H1 (cell line): ENCODE measurements at regions not wholly inside any gene's neighbourhood (a gene's known extent, or its start where the extent isn't known, plus 50 kb on each side); places are given as distances from the start of the nearest gene placed in this dataset.

Experiments
- CTCF ChIA-PET: fragments of 300-600 bp; sonication (Branson Sonifier 250); formaldehyde crosslinking; loops from one replicate; lab custom pipeline; 2021; ENCODE audit not compliant: partially characterized antibody; lab: Charles Lee
- POLR2A ChIA-PET: fragments of 300-600 bp; sonication (Branson Sonifier 250); formaldehyde crosslinking; loops from one replicate; lab custom pipeline; 2021; ENCODE audit warnings: inconsistent platforms; ENCODE audit not compliant: partially characterized antibody; lab: Charles Lee
- DNase-seq, 2 experiments: peaks; one replicate each; pipeline versions ENCODE4 v3.0.0 to v3.0.0-alpha.2; 2010 to 2022; ENCODE audit warnings: low spot score in 2 of 2, low read depth in 1 of 2, mixed read lengths in 1 of 2
- FAIRE-seq: peaks from 2 replicates; lab custom pipeline; 2011; peaks lifted over from hg19 to GRCh38; lab: Jason Lieb, UNC
- H2AFZ ChIP-seq: 2 replicates; pipeline ENCODE4 v1.8.1; 2012; ENCODE audit warnings: low read length, inconsistent platforms
- H2AK5ac ChIP-seq: 2 replicates; pipeline ENCODE4 v1.6.1; 2013; ENCODE audit warnings: low read depth, low read length
- H2BK120ac ChIP-seq: replicated peaks from 2 replicates; pipeline ENCODE3; 2013; ENCODE audit warnings: low read depth, low read length, inconsistent platforms
- H2BK12ac ChIP-seq: 2 replicates; pipeline ENCODE4 v1.6.1; 2013; ENCODE audit warnings: low read depth, low read length
- H2BK15ac ChIP-seq: 2 replicates; pipeline ENCODE4 v1.6.1; 2013; ENCODE audit warnings: low read length
- H2BK20ac ChIP-seq: 2 replicates; pipeline ENCODE4 v1.6.1; 2013; ENCODE audit warnings: low read length
- H2BK5ac ChIP-seq: 2 replicates; pipeline ENCODE4 v1.6.1; 2013; ENCODE audit warnings: low read depth, low read length
- H3K14ac ChIP-seq: 2 replicates; pipeline ENCODE4 v1.6.1; 2013; ENCODE audit warnings: inconsistent platforms; ENCODE audit not compliant: insufficient read length
- H3K18ac ChIP-seq: 2 replicates; pipeline ENCODE4 v1.6.1; 2013; ENCODE audit warnings: low read length; ENCODE audit errors: extremely low read depth
- H3K23ac ChIP-seq: 2 replicates; pipeline ENCODE4 v1.6.1; 2013; ENCODE audit warnings: inconsistent platforms; ENCODE audit not compliant: insufficient read length
- H3K23me2 ChIP-seq: 2 replicates; pipeline ENCODE4 v1.6.1; 2013; ENCODE audit warnings: low read depth, low read length
- H3K27ac ChIP-seq: 2 replicates; pipeline ENCODE4 v1.6.1; 2011; ENCODE audit warnings: low read depth, low read length, inconsistent platforms
- H3K27me3 ChIP-seq, 4 experiments: replicated peaks in 1 of 4; 1 replicate in 1 of 4; 2 replicates in 3 of 4; pipeline versions ENCODE4 v1.6.1 to v1.8.1; 2011 to 2013; ENCODE audit warnings: low read length in 3 of 4, mild to moderate bottlenecking in 3 of 4, inconsistent platforms in 2 of 4, mixed read lengths in 2 of 4, moderate library complexity in 1 of 4; ENCODE audit not compliant: control insufficient read depth in 3 of 4, insufficient read depth in 3 of 4; ENCODE audit errors: extremely low read depth in 1 of 4
- H3K36me3 ChIP-seq, 4 experiments: 2 replicates each; pipeline versions ENCODE4 v1.6.1 to v1.8.1; 2011 to 2013; ENCODE audit warnings: mild to moderate bottlenecking in 4 of 4, low read length in 3 of 4, moderate library complexity in 2 of 4, control low read depth in 1 of 4, inconsistent platforms in 1 of 4; ENCODE audit not compliant: insufficient read depth in 4 of 4, control insufficient read depth in 2 of 4
- H3K4ac ChIP-seq: replicated peaks from 2 replicates; pipeline ENCODE3; 2013; ENCODE audit warnings: low read length, low read depth, mixed read lengths, inconsistent platforms; ENCODE audit not compliant: insufficient read length
- H3K4me1 ChIP-seq, 4 experiments: replicated peaks in 1 of 4; 1 replicate in 1 of 4; 2 replicates in 3 of 4; pipeline versions ENCODE4 v1.6.1 to v1.8.1; 2011 to 2013; ENCODE audit warnings: low read length in 3 of 4, inconsistent platforms in 2 of 4, mixed read lengths in 1 of 4; ENCODE audit not compliant: insufficient read depth in 4 of 4, control insufficient read depth in 3 of 4
- H3K4me2 ChIP-seq, 2 experiments: 2 replicates each; pipeline versions ENCODE4 v1.6.1 to v1.8.1; 2011 to 2013; ENCODE audit warnings: low read depth in 2 of 2, low read length in 2 of 2, control low read depth in 1 of 2, inconsistent platforms in 1 of 2, mild to moderate bottlenecking in 1 of 2; ENCODE audit not compliant: insufficient read depth in 1 of 2
- H3K4me3 ChIP-seq, 4 experiments: fragments of 200-600, 300-600 bp in 1 of 4; sonication (generic), shearing (Covaris generic), sonication (Bioruptor Twin) in 1 of 4; 2 replicates each; pipeline versions ENCODE4 v1.5.1 to v1.8.1; 2011 to 2016; ENCODE audit warnings: low read length in 4 of 4, low read depth in 3 of 4, control low read depth in 2 of 4, inconsistent platforms in 2 of 4, mild to moderate bottlenecking in 2 of 4, mixed read lengths in 1 of 4, moderate library complexity in 1 of 4; ENCODE audit not compliant: insufficient read depth in 2 of 4; ENCODE audit errors: extremely low read depth in 1 of 4
- H3K56ac ChIP-seq: replicated peaks from 2 replicates; pipeline ENCODE3; 2013; ENCODE audit warnings: low read depth, mild to moderate bottlenecking, mixed read lengths, low read length, inconsistent platforms; ENCODE audit not compliant: insufficient read length
- H3K79me1 ChIP-seq: 2 replicates; pipeline ENCODE4 v1.6.1; 2013; ENCODE audit warnings: low read depth, low read length, control low read depth
- H3K79me2 ChIP-seq, 2 experiments: 2 replicates each; pipeline versions ENCODE4 v1.6.1 to v1.8.1; 2012 to 2013; ENCODE audit warnings: low read length in 2 of 2, mild to moderate bottlenecking in 2 of 2, inconsistent platforms in 1 of 2; ENCODE audit not compliant: insufficient read depth in 2 of 2, control insufficient read depth in 1 of 2
- H3K9ac ChIP-seq, 4 experiments: replicated peaks in 1 of 4; 1 replicate in 1 of 4; 2 replicates in 3 of 4; pipeline versions ENCODE4 v1.6.1 to v1.8.1; 2011 to 2013; ENCODE audit warnings: low read depth in 3 of 4, low read length in 3 of 4, control low read depth in 2 of 4, mild to moderate bottlenecking in 2 of 4, moderate library complexity in 2 of 4, inconsistent platforms in 1 of 4; ENCODE audit errors: extremely low read depth in 1 of 4
- H3K9me3 ChIP-seq, 2 experiments: 2 replicates each; pipeline versions ENCODE4 v1.6.1 to v1.8.1; 2012 to 2013; ENCODE audit warnings: mild to moderate bottlenecking in 2 of 2, moderate library complexity in 2 of 2, control low read depth in 1 of 2, inconsistent platforms in 1 of 2, low read depth in 1 of 2, low read length in 1 of 2, mixed read lengths in 1 of 2; ENCODE audit not compliant: insufficient read depth in 2 of 2
- H4K20me1 ChIP-seq, 2 experiments: replicated peaks in 1 of 2; 2 replicates each; pipeline versions ENCODE3 to v1.8.1; 2011 to 2013; ENCODE audit warnings: inconsistent platforms in 2 of 2, low read length in 2 of 2, mild to moderate bottlenecking in 1 of 2; ENCODE audit not compliant: insufficient read depth in 2 of 2, control insufficient read depth in 1 of 2
- H4K5ac ChIP-seq: 2 replicates; pipeline ENCODE4 v1.6.1; 2013; ENCODE audit warnings: low read length, low read depth, mixed read lengths, inconsistent platforms; ENCODE audit not compliant: insufficient read length
- H4K8ac ChIP-seq: 2 replicates; pipeline ENCODE4 v1.8.0; 2013; ENCODE audit warnings: mild to moderate bottlenecking, moderate library complexity, low read length, inconsistent platforms; ENCODE audit not compliant: insufficient read depth; ENCODE audit errors: extremely low read depth
- H4K91ac ChIP-seq: replicated peaks from 2 replicates; pipeline ENCODE3; 2013; ENCODE audit warnings: low read length, mixed read lengths, inconsistent platforms; ENCODE audit not compliant: insufficient read length
- CEBPB ChIP-seq: IDR thresholded peaks from 2 replicates; pipeline ENCODE4 v1.6.1; 2012; ENCODE audit warnings: low read depth, low read length
- CTCF ChIP-seq, 3 experiments: IDR thresholded peaks; 1 replicate in 2 of 3; 2 replicates in 1 of 3; pipeline versions ENCODE4 v1.5.1 to v1.6.1; 2011; ENCODE audit warnings: low read length in 3 of 3, mild to moderate bottlenecking in 3 of 3, inconsistent platforms in 2 of 3, low read depth in 1 of 3, moderate library complexity in 1 of 3; ENCODE audit not compliant: insufficient read depth in 1 of 3; ENCODE audit errors: control extremely low read depth in 1 of 3
- EZH2 ChIP-seq: fragments of 200-600 bp; sonication (generic); IDR thresholded peaks from 2 replicates; pipeline ENCODE4 v1.7.1; 2012; ENCODE audit warnings: low read depth, mild to moderate bottlenecking, moderate library complexity, low read length, inconsistent platforms; ENCODE audit not compliant: severe bottlenecking
- HDAC6 ChIP-seq: IDR thresholded peaks from one replicate; pipeline ENCODE4 v1.7.1; 2012; ENCODE audit warnings: low read depth, mild to moderate bottlenecking, inconsistent platforms, low read length, moderate library complexity
- PHF8 ChIP-seq: fragments of 200-600 bp; sonication (generic); conservative IDR thresholded peaks from 2 replicates; pipeline ENCODE4 v1.7.1; 2012; ENCODE audit warnings: low read depth, mild to moderate bottlenecking, inconsistent platforms, low read length, moderate library complexity
- POLR2A ChIP-seq, 2 experiments: IDR thresholded peaks; 1 replicate in 1 of 2; 2 replicates in 1 of 2; pipeline ENCODE4 v1.6.1; 2011; ENCODE audit warnings: low read depth in 2 of 2, low read length in 2 of 2, mild to moderate bottlenecking in 2 of 2; ENCODE audit errors: control extremely low read depth in 1 of 2
- POLR2AphosphoS5 ChIP-seq: IDR thresholded peaks from 2 replicates; pipeline ENCODE4 v1.6.1; 2011; ENCODE audit warnings: low read depth, low read length
- POU5F1 ChIP-seq: IDR thresholded peaks from 2 replicates; pipeline ENCODE4 v1.6.1; 2011; ENCODE audit warnings: low read depth, mild to moderate bottlenecking, low read length, moderate library complexity
- RNF2 ChIP-seq: fragments of 200-900, 300-1000 bp; sonication (generic); IDR thresholded peaks from 2 replicates; pipeline ENCODE4 v1.7.1; 2016; ENCODE audit warnings: borderline replicate concordance, low read depth, mild to moderate bottlenecking, antibody characterized with exemption, low read length; ENCODE audit not compliant: poor library complexity, severe bottlenecking; ENCODE audit errors: missing control alignments
- SP2 ChIP-seq: IDR thresholded peaks from 2 replicates; pipeline ENCODE4 v1.6.1; 2012; ENCODE audit warnings: mild to moderate bottlenecking, low read length, inconsistent platforms
- SRF ChIP-seq: IDR thresholded peaks from 2 replicates; pipeline ENCODE4 v1.6.1; 2011; ENCODE audit warnings: mild to moderate bottlenecking, low read depth, low read length, moderate library complexity
- TAF7 ChIP-seq: optimal IDR thresholded peaks from 2 replicates; pipeline ENCODE3; 2011; ENCODE audit warnings: low read depth, mild to moderate bottlenecking, inconsistent platforms, low read length, moderate library complexity, borderline replicate concordance
- TCF12 ChIP-seq: IDR thresholded peaks from 2 replicates; pipeline ENCODE4 v1.6.1; 2011; ENCODE audit warnings: low read depth, mild to moderate bottlenecking, low read length
- WGBS, 2 experiments: shearing (Covaris generic) in 1 of 2; methylation state at CpG; one replicate each; pipeline versions ENCODE4 v1.1.6 to v1.1.7; 2013 to 2015; ENCODE audit warnings: low lambda C conversion rate in 2 of 2, mixed read lengths in 2 of 2, inconsistent platforms in 1 of 2, low coverage in 1 of 2, missing lambda C conversion rate in 1 of 2; ENCODE audit not compliant: insufficient replicate concordance in 2 of 2, insufficient coverage in 1 of 2, insufficient read length in 1 of 2; ENCODE audit errors: extremely low coverage in 1 of 2, missing lambda C conversion rate in 1 of 2; 5-methylcytosine and 5-hydroxymethylcytosine counted together

GRCh38 chr18:22713511-22713910 lies 219.6 kb upstream of the RBBP8 start:
- Histone ChIP-seq H2AFZ (no peak overlapping the region), H4K5ac (no peak overlapping the region), H2BK12ac (no peak overlapping the region)
- TF ChIP-seq POU5F1 (no peak), POLR2A (IDR thresholded peaks at IDR 0.05; ENCODE audit: control extremely low read depth in 1 of 2, low read depth in 2 of 2, low read length in 2 of 2) (no peak), CEBPB (no peak), TCF12 (no peak), SRF (no peak), TAF7 (no peak), HDAC6 (no peak), EZH2 (no peak), PHF8 (no peak), POLR2AphosphoS5 (no peak), RNF2 (no peak), CTCF (IDR thresholded peaks at IDR 0.05; ENCODE audit: control extremely low read depth in 1 of 3, insufficient read depth in 1 of 3, low read depth in 1 of 3, low read length in 3 of 3) (no peak), SP2 (no peak)

More at GRCh38 chr18:22713511-22713910, 219.6 kb upstream of the RBBP8 start:
- POLR2A ChIA-PET, result no interaction called here
- Histone ChIP-seq H3K56ac (no peak overlapping the region), H3K14ac (no peak overlapping the region), H3K18ac (no peak overlapping the region), H3K27ac (no peak overlapping the region), H3K9me3 (no peaks in the 10 kb centered on the region), H2BK5ac (no peak overlapping the region), H3K4me1 (no peaks in the 10 kb centered on the region), H3K4me2 (no peak overlapping the region), H3K23me2 (no peaks in the 10 kb centered on the region), H3K36me3 (no peaks in the 10 kb centered on the region), H3K23ac (no peak overlapping the region), H3K9ac (no peak overlapping the region), H2BK120ac (no peak overlapping the region), H4K8ac (no peak overlapping the region), H3K79me1 (no peaks in the 10 kb centered on the region), H3K4me3 (no peak overlapping the region), H3K4ac (no peak overlapping the region), H2BK20ac (no peak overlapping the region), H2BK15ac (no peak overlapping the region), H4K91ac (no peak overlapping the region), H3K79me2 (no peaks in the 10 kb centered on the region), H4K20me1 (no peaks in the 10 kb centered on the region), H3K27me3 (no peaks in the 10 kb centered on the region), H2AK5ac (no peak overlapping the region)
- FAIRE-seq (no peak), DNase-seq (no peak)
- 87% methylated on average over 1 of the region's 1 CpG; no CpG with 5 or more reads in 1 of the 2 experiments for WGBS, 2 experiments
- CTCF ChIA-PET, result interaction anchor here (1.1 kb wide), 1 partner anchor 10 kb away, joined by 4 read pairs; no protein-coding TSS in a partner anchor
